SK-N-SH (cell line): ENCODE measurements at regions not wholly inside any gene's neighbourhood (a gene's known extent, or its start where the extent isn't known, plus 50 kb on each side); places are given as distances from the start of the nearest gene placed in this dataset.

ENCODE experiments used
- CTCF ChIA-PET: fragments of 300-600, 350-600 bp; formaldehyde crosslinking; extraction: SDS; loops from one replicate; lab custom pipeline; 2021; lab: Yijun Ruan, JAX
- POLR2A ChIA-PET: fragments of 350-600 bp; sonication (Branson Sonifier 250); formaldehyde crosslinking; extraction: SDS; loops from one replicate; lab custom pipeline; 2020; ENCODE audit warnings: antibody characterized with exemption, inconsistent platforms; lab: Yijun Ruan, JAX
- DNase-seq: peaks from one replicate; pipeline ENCODE4 v3.0.0; 2012
- H2AFZ ChIP-seq: fragments of 200-600 bp; sonication (generic); 2 replicates; pipeline ENCODE4 v1.8.1; 2016; ENCODE audit warnings: antibody characterized with exemption, mild to moderate bottlenecking, low read depth
- H3F3A ChIP-seq: fragments of 200-600 bp; sonication (generic); replicated peaks from 2 replicates; pipeline ENCODE3; 2016; ENCODE audit warnings: antibody characterized with exemption, mild to moderate bottlenecking; ENCODE audit not compliant: insufficient read depth
- H3K27ac ChIP-seq, 2 experiments: fragments of 200-500 bp in 1 of 2; fragments of 200-600 bp in 1 of 2; sonication (Bioruptor generic) in 1 of 2; sonication (generic), shearing (Covaris generic) in 1 of 2; 2 replicates each; pipeline versions ENCODE4 v1.5.1 to v1.6.1; 2014 to 2016; ENCODE audit warnings: low read depth in 2 of 2, inconsistent platforms in 1 of 2, low read length in 1 of 2, mild to moderate bottlenecking in 1 of 2, mixed read lengths in 1 of 2
- H3K27me3 ChIP-seq: fragments of 200-600 bp; sonication (generic), shearing (Covaris generic); 2 replicates; pipeline ENCODE4 v1.6.1; 2016; ENCODE audit warnings: mixed run types; ENCODE audit not compliant: insufficient read depth
- H3K36me3 ChIP-seq, 2 experiments: fragments of 200-500 bp in 1 of 2; fragments of 200-600 bp in 1 of 2; sonication (Bioruptor generic) in 1 of 2; sonication (generic) in 1 of 2; replicated peaks in 1 of 2; 2 replicates each; pipeline versions ENCODE3 to v1.5.1; 2014 to 2016; ENCODE audit warnings: low read length in 1 of 2, mild to moderate bottlenecking in 1 of 2; ENCODE audit not compliant: insufficient read depth in 2 of 2, control insufficient read depth in 1 of 2
- H3K4me1 ChIP-seq, 2 experiments: fragments of 200-500 bp in 1 of 2; fragments of 200-600 bp in 1 of 2; sonication (Bioruptor generic) in 1 of 2; sonication (generic), shearing (Covaris generic) in 1 of 2; 2 replicates each; pipeline versions ENCODE4 v1.5.1 to v1.6.1; 2014 to 2016; ENCODE audit warnings: low read depth in 1 of 2, low read length in 1 of 2, mixed run types in 1 of 2; ENCODE audit not compliant: insufficient read depth in 2 of 2, control insufficient read depth in 1 of 2
- H3K4me2 ChIP-seq: fragments of 200-600 bp; sonication (generic), shearing (Covaris generic); 2 replicates; pipeline ENCODE4 v1.6.1; 2017; ENCODE audit warnings: mixed run types
- H3K4me3 ChIP-seq, 2 experiments: fragments of 200-500 bp in 1 of 2; fragments of 200-600 bp in 1 of 2; sonication (Bioruptor generic) in 1 of 2; sonication (generic), shearing (Covaris generic) in 1 of 2; 2 replicates each; pipeline versions ENCODE4 v1.5.1 to v1.8.1; 2014 to 2016; ENCODE audit warnings: low read depth in 2 of 2, inconsistent platforms in 1 of 2, low read length in 1 of 2, mild to moderate bottlenecking in 1 of 2, mixed read lengths in 1 of 2, moderate library complexity in 1 of 2
- H3K79me2 ChIP-seq: fragments of 200-600 bp; sonication (generic); 2 replicates; pipeline ENCODE4 v1.8.1; 2017; ENCODE audit warnings: mild to moderate bottlenecking; ENCODE audit not compliant: insufficient read depth
- H3K9ac ChIP-seq: fragments of 200-600 bp; sonication (generic); 2 replicates; pipeline ENCODE4 v1.6.1; 2017; ENCODE audit warnings: mixed run types
- H3K9me2 ChIP-seq: fragments of 200-600 bp; sonication (generic); 2 replicates; pipeline ENCODE4 v1.6.1; 2017; ENCODE audit warnings: mixed run types
- H3K9me3 ChIP-seq: fragments of 200-600 bp; sonication (generic); 2 replicates; pipeline ENCODE4 v1.6.1; 2017; ENCODE audit warnings: mixed run types, mild to moderate bottlenecking, moderate library complexity
- H4K20me1 ChIP-seq: fragments of 200-600 bp; sonication (generic); 2 replicates; pipeline ENCODE4 v1.6.1; 2017; ENCODE audit warnings: mild to moderate bottlenecking, mixed run types; ENCODE audit not compliant: insufficient read depth
- EP300 ChIP-seq, 2 experiments: IDR thresholded peaks; 2 replicates each; pipeline versions ENCODE4 v1.4.0 to v1.6.1; 2012; ENCODE audit warnings: borderline replicate concordance in 1 of 2, low read depth in 1 of 2, low read length in 1 of 2
- GATA2 ChIP-seq: sonication (generic); formaldehyde crosslinking; IDR thresholded peaks from 2 replicates; pipeline ENCODE4 v1.5.0; 2020; ENCODE audit warnings: mild to moderate bottlenecking, missing genetic modification reagents
- REST ChIP-seq: IDR thresholded peaks from 2 replicates; pipeline ENCODE4 v1.6.1; 2012; ENCODE audit warnings: mild to moderate bottlenecking, low read depth, low read length, moderate library complexity
- TCF12 ChIP-seq: IDR thresholded peaks from 2 replicates; pipeline ENCODE4 v1.4.0; 2012
- USF1 ChIP-seq: IDR thresholded peaks from 2 replicates; pipeline ENCODE4 v1.4.0; 2012; ENCODE audit warnings: low read depth, borderline replicate concordance
- WGBS: methylation state at CpG from one replicate; pipeline ENCODE4 v1.1.6; 2017; ENCODE audit warnings: low lambda C conversion rate; 5-methylcytosine and 5-hydroxymethylcytosine counted together
- TF ChIP-seq, protein P1 (sequence below): fragments of 150-350 bp; IDR thresholded peaks from 2 replicates; pipeline ENCODE4 v1.6.1; 2017; ENCODE audit warnings: antibody characterized with exemption, low read length, low read depth, borderline replicate concordance

DNA sequence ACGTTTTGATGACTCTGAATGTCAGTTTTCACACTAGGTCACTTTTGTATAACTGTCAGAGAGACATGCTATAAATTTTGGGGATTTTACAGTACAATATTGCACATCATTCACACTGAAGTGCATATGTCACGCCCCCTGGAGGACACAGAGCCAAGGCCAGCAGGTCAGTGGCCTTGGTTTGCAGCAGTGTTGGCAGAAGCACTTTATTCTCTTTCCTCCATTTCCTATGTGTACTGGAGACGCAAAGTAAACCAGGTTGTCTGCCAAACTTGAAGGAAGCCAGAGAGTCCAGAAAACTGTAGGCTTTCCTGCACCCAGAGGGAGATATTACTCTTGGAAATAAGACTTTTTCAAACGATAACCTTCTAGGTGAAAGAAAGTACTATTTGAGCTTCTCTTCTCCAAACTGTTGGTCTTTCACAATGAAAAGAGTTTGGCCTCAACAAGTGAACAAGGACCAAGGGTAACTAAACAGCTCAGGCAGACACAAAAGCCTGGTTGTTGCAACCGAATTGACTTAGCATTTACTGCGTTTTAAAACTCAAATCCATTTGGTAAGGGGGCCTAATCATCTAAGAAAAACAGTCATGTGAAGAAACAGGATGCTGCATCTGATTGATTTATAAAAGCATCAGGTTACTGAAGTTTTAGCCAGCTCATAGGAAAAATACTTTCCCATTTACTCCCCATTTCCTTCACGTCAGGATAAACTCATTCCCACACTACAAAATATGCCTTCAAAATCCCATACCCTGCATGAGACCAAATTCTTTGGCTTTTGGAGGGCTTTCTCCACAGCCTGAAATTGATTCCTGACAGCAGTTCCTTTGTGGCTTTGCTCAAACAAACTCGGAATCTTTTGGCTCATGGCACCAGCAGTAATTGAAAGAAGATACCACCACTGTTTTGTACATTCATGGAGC, 83.0 kb upstream of the SEC61G start (continued):
- no peak for TF ChIP-seq USF1
- TF ChIP-seq, protein P1, sequence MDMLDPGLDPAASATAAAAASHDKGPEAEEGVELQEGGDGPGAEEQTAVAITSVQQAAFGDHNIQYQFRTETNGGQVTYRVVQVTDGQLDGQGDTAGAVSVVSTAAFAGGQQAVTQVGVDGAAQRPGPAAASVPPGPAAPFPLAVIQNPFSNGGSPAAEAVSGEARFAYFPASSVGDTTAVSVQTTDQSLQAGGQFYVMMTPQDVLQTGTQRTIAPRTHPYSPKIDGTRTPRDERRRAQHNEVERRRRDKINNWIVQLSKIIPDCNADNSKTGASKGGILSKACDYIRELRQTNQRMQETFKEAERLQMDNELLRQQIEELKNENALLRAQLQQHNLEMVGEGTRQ = no peak
- TF ChIP-seq TCF12 = peak; percentile 78
- TF ChIP-seq GATA2 (CRISPR knock-in tag) = no peak
- peak in 1 of 2 experiments; percentile 49; a peak in 2 of 4 replicates for TF ChIP-seq EP300 (IDR thresholded peaks at IDR 0.05; ENCODE audit: borderline replicate concordance in 1 of 2, low read depth in 1 of 2, low read length in 1 of 2)
- TF ChIP-seq REST = no peak

DNA sequence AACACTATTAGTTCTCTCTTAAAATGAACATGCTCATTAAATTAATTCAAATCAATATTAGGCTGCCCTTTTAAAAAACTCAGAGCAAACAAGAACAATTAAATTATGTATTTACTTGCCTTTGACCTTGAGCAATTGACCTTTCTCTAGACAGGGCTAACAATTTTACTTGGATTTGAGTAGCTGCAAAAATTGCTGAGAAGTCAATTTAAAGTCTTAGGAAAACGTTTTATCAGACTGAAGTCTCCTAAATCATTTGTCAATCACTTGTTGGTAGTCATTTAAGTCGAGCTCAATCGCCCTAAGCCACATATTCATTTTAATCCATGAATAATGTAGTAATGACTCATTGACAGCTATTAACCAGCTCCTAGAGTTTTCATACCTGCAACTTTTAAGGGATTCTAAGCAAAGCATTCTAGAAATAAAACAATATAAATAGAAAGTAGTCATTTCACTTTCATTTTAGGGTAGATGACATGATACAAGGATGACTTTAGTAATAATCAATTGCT, 84.9 kb upstream of the SEC61G start:
- no peak overlapping the region for H3K4me3 ChIP-seq
- TF ChIP-seq USF1 (no peak), TCF12 (no peak)
- WGBS = 71% methylated on average over 3 of the region's 3 CpGs

More for the DNA sequence above, 84.9 kb upstream of the SEC61G start:
- no peaks in the 10 kb centered on the region for H4K20me1 ChIP-seq
- H3K9me2 ChIP-seq = no peaks in the 10 kb centered on the region
- 0 out of 2 replicates have a peak, but pooled peaks cover under 1% of the 10 kb centered on the region for H3K9me3 ChIP-seq
- peak overlapping the region; percentile 3; the same call in 1 of the 2 replicates for H3K4me2 ChIP-seq
- no peak overlapping the region for H3K9ac ChIP-seq
- H3K79me2 ChIP-seq = no peaks in the 10 kb centered on the region
- peaks cover 20% of the 10 kb centered on the region for H3F3A ChIP-seq
- ChIA-PET POLR2A (no interaction called here), CTCF (interaction anchor here (0.8 to 8.3 kb wide), 6 partner anchors 15 to 411 kb away, joined by 3 to 83 read pairs (median 6); no protein-coding TSS in a partner anchor)
- no peaks in the 10 kb centered on the region for H3K36me3 ChIP-seq
- H3K27ac ChIP-seq = peak overlapping the region in 1 of 2 experiments; percentile 93; a peak in 1 of 4 replicates
- peaks cover 3 to 6% of the 10 kb centered on the region in 2 experiments; a peak in 3 of 4 replicates for H3K4me1 ChIP-seq
- no peak overlapping the region for H2AFZ ChIP-seq
- no peak for DNase-seq
- H3K27me3 ChIP-seq = no peaks in the 10 kb centered on the region
